DMS 273 (cell line): ENCODE measurements at regions not wholly inside any gene's neighbourhood (a gene's known extent, or its start where the extent isn't known, plus 50 kb on each side); places are given as distances from the start of the nearest gene placed in this dataset.
"Not testable (repeated sequence)": the region's sequence is repeated elsewhere in the genome, so short reads cannot be mapped to it uniquely, and the experiment has no call there.

Source experiments
- DNase-seq: peaks from one replicate; lab custom pipeline; 2025; ENCODE audit not compliant: unreplicated experiment; lab: John Stamatoyannopoulos, UW

DNA sequence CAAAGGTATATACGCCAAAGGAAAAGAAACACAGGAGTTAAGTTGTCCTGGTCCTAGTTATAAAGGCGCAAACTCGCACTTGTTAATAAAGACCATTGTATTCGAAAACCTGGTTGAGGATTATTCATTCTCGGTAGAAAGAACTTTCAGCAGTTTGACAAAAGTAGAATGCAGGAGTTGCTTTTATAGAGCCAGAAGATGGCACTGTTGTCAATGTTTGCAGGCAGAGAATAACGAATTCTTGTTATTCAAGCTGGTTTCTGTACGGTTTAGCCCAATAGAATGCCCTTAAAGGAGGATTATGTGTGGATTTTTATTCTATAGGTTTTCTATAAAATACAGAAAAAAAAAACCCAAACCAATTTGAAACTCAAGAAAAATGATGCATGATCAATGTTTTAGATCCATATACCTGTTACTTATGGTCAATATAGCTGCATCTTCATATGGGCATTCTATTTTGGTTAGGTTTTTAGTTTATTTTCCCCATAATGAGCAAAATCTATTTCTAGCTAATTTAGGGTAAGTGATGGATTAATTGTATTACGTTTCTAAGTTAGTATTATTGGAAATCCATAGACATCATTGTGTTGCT lies 510.3 kb downstream of the PLCL1 start:
- DNase-seq, result peak; percentile 60

DNA sequence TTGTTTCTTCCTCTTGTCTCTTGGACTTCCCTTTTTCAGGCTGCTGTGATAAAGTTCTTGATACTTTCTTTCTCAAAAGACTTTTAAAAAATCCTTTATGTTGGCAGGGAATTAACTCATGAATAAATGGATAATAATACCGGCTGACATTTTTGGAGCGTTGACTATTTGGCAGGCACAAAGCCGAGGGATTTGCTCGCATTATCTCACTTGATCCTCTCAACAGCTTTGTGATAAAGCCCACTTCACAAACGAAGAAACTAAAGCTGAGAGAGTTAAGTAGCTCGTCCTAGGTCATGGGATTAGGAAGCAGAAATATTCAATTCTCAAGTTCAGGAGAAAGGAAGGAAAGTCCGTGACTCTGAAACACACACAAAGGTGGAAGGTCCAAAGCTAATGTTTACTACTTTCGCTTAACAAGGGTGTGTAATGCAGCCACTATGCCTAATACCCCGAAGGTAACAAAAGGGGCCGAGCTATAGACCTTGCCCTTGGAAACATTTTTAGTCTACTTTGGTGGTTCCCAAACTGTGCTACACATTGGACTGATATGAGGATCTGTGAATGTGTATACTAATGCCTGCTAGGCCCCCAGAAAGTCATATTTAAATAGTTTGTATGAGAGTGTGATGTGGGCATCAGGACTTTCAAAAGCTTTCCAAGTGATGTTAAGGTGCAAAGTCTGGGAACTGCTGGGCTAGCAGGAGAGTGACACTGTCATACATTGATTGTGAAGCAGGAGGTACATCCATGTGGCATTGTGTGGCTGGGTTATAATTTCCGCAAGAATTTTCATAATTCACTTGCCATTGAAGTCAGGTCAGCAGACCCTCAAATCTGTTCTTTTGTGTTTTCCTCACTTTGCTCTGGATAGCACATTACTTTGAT lies 508.4 kb downstream of the PLCL1 start:
- no peak for DNase-seq

DNA sequence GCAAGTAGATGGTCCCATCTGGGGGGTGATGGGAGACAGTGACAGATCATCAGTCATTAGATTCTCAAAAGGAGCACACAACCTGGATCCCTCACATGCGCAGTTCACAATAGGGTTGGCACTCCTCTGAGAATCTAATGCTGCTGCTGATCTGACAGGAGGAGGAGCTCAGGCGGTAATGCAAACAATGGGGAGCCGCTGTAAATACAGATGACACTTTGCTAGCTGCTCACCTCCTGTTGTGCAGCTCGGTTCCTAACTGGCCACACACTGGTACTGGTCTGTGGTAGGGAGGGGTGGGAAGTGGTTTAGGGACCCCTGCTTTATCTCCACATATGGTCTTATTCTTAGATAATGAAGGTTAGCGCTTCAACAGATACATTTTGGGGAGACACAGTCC lies 506.6 kb downstream of the PLCL1 start:
- no peak for DNase-seq

- peak; percentile 74 for DNase-seq
Measured at GRCh38 chr2:198309673-198310280, 505.4 kb downstream of the PLCL1 start.

DNA sequence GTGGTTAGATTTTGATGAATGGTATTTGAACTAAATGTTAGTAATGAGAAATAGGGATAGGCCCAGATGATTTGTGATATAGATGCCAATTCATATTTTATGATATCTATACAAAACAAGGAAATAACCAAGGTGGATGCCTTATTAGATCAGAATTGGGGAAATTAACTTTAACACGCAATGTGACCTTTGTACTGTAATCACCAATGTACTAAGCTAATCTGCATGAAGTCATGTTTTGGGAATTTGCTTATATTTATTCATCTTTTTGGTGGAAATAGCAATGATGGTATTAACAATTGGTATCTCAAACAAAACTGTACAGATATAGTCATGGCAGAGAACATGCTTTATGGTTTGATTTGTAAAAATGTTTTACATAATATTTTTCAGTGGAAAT lies 504.7 kb downstream of the PLCL1 start:
- no peak for DNase-seq

GRCh38 chr2:198308368-198308767 lies 504.0 kb downstream of the PLCL1 start:
- DNase-seq, result no peak

DNA sequence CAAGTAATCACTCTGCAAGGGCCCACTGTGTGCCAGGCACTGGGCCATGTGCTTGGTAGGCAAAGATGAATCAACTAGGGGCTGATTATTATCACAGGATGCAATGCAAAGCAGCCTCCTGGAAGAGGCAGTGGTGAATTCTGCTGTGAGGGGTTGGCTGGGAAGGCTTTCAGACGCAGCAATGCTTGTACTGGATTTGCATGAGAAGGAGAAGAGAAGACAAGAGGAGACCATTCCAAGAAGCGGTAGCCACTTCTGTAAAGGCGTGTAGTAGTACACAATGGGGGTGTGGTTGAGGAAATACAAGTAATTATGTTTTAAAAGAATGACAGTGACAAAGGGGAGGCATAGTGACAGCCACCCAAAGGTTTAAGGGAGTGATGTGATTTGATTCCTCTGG lies 502.7 kb downstream of the PLCL1 start:
- no peak for DNase-seq

- DNase-seq, result no peak
Measured at GRCh38 chr2:198304859-198305258, 500.5 kb downstream of the PLCL1 start.

- DNase-seq, result no peak
Measured at GRCh38 chr2:198297350-198297749, 493.0 kb downstream of the PLCL1 start.

DNA sequence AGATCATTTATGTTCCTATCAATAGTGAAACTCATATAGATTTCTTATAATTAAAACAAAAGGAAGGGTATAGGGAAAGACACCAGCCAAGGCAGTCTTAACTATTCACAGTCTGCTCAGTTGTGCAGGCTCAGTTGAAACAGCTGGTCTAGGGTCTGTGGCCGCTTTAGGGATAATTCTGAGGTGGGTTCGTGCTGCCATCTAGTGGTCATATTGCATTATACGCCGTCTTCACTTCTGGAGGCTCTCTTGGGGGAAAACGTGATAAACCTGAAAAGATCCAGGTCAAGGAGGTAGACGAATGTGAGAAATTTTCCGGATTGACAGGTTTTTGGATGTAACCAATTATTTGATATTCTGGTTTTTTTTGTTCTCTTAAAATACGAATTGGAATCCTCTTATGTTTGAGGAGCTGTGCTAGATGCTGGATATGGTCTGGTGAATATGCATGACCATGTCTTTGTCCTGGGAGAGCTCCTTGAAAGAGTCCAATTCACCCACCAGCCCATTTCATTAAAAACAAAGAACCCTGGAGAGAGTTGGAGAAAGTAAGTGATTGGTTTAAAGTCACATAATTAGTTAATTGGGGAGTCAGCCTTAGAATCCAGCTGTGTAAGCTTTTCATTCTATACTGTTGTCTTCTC lies 492.4 kb downstream of the PLCL1 start:
- DNase-seq, result peak; percentile 84

GRCh38 chr2:198293281-198293680 lies 488.9 kb downstream of the PLCL1 start:
- no peak for DNase-seq

DNA sequence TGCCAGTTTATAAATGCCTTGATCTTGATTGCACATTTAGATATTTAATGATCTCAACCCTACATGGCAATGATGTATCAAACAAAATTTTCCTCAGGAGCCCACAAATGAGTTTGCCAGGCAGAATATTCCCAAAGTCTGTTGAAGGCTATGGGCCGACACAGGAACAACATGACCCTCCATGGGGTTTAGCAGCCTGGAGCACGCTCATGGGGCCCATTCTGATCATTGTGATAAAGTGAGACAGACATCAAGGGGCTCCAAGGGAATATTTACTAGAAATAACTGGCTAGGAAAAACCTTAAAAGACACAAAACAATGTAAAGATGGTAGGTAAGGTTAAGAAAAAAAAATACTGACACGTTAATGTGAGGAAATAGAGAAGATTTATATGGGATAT lies 485.4 kb downstream of the PLCL1 start:
- no peak for DNase-seq

DNA sequence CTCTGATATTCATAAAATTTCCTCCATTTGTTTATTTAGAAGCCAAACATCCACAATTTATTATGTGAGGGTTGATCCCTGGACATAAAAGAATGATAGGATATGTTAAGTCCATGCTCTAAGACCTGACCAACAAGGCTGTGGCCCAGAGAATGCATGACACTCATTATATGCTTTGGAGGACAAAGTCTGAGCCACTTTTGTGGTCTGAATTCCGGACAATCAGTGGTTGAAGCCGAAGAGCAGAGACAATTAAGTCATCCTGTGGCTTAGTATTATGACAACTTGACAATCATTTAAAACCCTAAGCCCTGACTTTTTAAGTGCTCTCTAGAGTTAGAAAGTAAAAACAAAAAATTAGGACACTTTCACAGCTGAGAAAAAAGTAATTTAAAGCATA lies 483.3 kb downstream of the PLCL1 start:
- no peak for DNase-seq

DNA sequence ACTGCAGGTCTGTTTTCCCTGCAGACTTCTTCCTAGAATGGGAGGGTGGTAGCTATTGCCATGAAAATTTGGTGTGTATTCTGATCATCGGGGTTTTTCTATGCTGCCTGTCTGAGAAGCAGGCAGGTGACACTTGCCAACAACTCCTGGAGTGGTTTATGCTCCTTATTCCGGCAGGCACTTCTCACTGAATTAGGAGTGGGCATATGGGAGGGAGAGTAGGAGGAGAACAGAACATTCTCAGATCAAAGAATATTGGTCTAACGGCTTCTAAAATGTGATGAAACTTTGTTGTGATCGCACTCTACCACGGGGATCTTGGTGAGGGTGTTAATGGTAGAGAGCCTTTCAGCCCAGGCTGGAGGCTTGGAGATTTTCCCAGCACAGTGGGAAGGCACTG lies 480.8 kb downstream of the PLCL1 start:
- DNase-seq, result no peak

GRCh38 chr2:198283146-198283545 lies 478.8 kb downstream of the PLCL1 start:
- DNase-seq, result no peak

GRCh38 chr2:198282061-198282460 lies 477.7 kb downstream of the PLCL1 start:
- no peak for DNase-seq

- DNase-seq, result no peak
Measured at GRCh38 chr2:198280145-198280544, 475.8 kb downstream of the PLCL1 start.

- DNase-seq, result no peak
Measured at GRCh38 chr2:198279026-198279425, 474.6 kb downstream of the PLCL1 start.

DNA sequence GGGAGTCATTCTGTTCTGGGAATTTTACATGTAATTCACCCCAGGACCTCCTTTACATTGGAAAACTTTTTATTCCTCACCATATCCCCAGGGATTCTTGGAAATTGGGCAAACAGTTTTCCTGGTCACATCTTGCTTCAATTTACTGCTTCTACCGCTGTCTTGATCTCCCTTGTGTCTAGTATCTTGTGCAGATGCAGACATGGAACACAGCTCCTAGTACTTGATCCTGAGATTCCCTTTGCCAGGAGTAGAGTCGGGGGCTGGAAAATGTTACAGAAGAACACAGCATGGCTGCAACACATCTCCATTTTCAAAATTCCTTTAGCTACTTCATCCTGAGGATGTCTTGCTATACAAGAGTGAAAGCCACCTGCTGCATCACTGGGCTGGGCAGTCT lies 472.8 kb downstream of the PLCL1 start:
- DNase-seq, result no peak

DNA sequence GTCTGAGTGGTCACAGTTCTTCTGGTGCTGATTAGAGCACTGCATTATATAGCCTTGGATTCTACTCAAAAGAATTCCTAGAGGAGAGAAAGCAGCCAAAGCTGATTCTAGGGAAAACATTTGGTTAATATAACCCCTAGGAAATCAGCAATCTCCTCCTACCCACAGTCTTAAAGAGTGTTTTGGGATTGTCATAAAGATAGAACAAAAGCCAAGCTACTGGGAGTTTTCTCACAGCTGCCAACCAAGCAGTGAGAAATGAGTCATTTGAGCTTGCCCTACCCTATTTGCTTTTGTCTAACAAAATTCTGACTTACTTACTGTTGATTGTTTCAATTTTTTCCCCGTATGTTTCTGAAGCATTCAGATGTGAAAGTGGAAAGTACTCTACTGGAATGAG lies 469.3 kb downstream of the PLCL1 start:
- no peak for DNase-seq

DNA sequence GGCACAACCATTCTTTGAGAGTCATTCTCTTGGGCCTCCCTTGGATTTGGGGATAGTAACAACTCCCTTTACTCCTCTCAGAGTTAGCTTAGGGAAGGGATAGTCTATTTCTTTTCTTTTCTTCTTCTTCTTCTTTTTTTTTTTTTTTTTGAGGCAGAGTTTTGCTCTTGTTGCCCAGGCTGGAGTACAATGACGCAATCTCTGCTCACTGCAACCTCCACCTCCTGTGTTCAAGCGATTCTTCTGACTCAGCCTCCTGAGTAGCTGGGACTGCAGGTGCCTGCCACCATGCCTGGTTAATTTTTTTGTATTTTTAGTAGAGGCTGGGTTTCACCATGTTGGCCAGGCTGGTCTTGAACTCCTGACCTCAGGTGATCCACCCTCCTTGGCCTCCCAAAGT lies 465.8 kb downstream of the PLCL1 start:
- DNase-seq, result not testable (repeated sequence)

- no peak for DNase-seq
Measured at GRCh38 chr2:198268519-198268918, 464.1 kb downstream of the PLCL1 start.
